C4-2B (cell line): ENCODE measurements at regions not wholly inside any gene's neighbourhood (a gene's known extent, or its start where the extent isn't known, plus 50 kb on each side); places are given as distances from the start of the nearest gene placed in this dataset.

ENCODE experiments used
- H3K27ac ChIP-seq: fragments of 450-650 bp; 2 replicates; pipeline ENCODE4 v1.5.1; 2017
- ZFX ChIP-seq: fragments of 450-650 bp; IDR thresholded peaks from 2 replicates; pipeline ENCODE4 v1.6.1; 2017
- TF ChIP-seq, protein P1 (sequence below): fragments of 450-650 bp; conservative IDR thresholded peaks from 2 replicates; pipeline ENCODE4 v1.5.1; 2017; ENCODE audit warnings: mild to moderate bottlenecking

DNA sequence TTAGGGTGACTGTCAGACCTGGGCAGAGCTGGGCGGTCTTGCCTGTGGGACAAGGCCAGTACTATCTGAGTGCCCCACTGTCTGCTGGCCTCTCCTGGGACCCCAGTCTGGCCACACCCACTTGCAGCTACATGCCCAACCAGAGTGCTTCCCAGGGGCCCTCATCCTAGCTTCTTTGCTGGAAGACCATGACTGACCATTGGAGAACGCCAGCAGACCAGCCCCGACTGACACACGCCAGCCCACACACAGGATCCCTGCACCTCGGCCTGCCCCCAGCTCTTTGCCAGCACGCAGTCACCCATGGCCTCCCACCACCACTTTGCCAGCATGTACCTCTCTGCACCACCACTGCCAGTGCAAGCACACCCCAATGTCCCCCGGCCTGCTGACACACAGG, 585.7 kb downstream of the ZNF674 start:
- TF ChIP-seq, protein P1, sequence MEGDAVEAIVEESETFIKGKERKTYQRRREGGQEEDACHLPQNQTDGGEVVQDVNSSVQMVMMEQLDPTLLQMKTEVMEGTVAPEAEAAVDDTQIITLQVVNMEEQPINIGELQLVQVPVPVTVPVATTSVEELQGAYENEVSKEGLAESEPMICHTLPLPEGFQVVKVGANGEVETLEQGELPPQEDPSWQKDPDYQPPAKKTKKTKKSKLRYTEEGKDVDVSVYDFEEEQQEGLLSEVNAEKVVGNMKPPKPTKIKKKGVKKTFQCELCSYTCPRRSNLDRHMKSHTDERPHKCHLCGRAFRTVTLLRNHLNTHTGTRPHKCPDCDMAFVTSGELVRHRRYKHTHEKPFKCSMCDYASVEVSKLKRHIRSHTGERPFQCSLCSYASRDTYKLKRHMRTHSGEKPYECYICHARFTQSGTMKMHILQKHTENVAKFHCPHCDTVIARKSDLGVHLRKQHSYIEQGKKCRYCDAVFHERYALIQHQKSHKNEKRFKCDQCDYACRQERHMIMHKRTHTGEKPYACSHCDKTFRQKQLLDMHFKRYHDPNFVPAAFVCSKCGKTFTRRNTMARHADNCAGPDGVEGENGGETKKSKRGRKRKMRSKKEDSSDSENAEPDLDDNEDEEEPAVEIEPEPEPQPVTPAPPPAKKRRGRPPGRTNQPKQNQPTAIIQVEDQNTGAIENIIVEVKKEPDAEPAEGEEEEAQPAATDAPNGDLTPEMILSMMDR = no peak
- TF ChIP-seq ZFX = no peak
- no peak overlapping the region for H3K27ac ChIP-seq

DNA sequence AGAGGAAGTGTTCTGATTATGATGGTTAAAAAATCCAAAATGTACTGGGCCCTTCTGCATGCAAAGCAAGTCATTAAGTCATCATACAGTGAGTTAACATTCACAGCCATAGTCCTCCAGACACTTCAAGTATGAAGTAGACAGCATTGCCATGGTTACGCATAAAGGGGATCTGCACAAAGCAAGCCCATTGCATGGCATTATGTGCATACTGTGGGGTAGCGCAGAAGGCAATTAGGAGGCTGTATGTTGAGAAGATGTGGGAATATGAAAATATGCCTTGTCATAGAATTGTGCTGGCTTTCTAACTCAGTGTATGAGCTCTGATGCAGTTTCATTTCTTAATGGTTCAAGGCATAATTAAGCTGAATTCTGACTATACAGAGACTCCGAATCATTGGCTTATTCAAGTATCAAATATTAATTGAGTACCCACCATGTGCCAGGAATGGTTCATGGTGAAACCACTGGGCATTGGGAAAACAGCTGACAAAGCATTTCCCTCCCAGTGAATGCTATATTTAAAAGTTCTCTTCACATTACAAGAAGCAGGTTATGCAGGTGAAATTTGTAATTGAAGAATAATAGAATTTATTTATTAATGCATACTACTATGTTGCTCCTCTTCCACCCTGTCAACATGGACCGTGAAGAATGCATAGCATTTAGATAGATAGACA, 588.9 kb downstream of the ZNF674 start:
- no peak overlapping the region for H3K27ac ChIP-seq
- no peak for TF ChIP-seq ZFX
- TF ChIP-seq, protein P1 = no peak

DNA sequence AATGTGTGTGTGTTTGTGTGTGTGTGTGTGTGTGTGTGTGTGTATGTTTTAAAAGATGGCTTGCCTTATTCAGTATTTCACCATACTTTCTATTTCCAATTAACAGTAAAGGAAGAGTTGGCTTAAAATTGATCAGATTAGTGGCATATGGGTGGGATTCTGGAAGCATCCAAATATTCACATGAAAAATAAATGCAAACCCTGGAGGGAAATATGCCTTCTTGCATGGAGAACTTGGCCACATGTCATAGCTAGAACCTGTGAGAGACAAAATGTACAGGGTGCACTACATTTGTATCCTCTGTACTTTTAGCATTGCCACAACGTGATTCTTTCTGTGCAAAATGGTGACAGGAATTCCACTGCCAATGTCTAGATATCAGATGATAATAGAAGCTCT, 589.6 kb downstream of the ZNF674 start:
- TF ChIP-seq, protein P1 = no peak
- TF ChIP-seq ZFX = no peak
- no peak overlapping the region for H3K27ac ChIP-seq

DNA sequence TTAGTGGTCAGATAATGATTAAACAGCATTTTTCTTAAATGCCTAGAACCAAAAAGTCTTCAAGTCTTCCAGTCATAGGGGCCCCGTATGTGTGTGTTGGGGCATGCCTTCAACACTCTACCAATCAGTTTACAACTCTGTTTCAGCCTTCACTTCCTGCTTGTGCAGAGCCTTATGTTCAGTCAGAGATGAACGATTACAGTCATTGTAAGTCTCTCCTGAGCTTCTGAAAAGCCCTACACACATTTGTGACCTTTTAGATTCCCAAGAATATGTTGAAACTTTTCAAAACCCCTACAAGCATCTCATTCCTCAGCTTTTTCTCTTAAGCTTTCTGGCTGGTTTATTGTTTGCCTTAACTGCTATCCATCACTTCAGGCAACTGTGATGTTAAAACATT, 591.2 kb downstream of the ZNF674 start:
- H3K27ac ChIP-seq = no peak overlapping the region
- TF ChIP-seq, protein P1 = no peak
- no peak for TF ChIP-seq ZFX

DNA sequence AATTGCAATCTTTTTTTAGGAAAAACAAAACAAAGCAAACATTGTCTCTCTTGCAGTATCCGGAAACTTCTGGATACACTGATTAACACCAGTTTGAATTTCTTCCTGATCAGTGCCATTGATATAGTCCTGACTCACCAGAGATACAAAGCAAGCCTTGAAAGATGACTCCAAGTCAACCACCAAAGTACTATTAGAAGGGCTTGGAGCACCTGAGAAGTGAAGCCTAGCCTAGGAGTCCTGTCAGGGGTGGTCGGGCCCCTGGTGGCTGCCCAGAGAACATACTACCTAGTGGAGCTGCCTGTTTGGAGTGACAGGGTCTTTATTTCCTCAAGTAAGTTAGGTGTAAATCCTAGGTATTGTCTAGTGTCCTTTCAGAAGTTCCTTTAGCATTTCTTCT, 593.2 kb downstream of the ZNF674 start:
- no peak for TF ChIP-seq ZFX
- TF ChIP-seq, protein P1 = no peak
- H3K27ac ChIP-seq = no peak overlapping the region

DNA sequence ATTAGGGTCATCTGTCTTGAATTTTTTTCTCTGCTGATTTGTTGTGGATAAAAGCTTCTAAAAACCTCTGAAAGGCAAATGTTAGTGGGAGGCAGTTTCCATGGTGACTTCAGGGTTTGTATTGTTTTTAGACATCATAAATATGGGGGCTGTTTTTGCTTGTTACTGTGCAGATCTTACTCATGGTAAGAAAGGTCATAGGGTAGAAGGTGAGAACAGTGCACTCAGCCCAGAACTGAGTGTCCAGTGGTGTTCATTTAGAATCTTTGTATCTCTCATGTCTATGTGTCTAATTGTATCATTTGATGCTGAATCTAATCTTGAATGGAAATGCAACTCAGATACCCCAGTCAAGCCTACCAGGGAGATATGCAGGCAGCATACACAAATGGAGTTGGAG, 609.8 kb downstream of the ZNF674 start:
- H3K27ac ChIP-seq = no peak overlapping the region
- TF ChIP-seq ZFX = no peak
- TF ChIP-seq, protein P1 = no peak

DNA sequence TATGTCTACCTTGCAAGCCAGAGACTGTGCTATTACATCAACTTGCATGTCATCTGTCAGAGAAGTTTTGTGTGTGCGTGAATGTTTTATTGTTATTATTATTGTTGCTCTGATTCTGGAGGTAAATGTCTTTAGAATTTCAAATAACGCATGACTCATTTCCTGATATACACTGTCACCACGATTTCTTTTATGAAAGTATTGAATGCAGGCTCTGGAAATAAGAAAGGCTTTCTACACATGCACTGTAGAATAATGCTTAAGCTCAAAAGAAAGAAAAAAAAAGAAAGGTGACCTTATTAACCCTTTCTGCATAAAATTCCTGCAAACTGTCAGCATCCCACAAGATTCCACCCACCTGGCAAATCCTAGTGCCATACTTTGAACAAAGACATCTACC, 632.9 kb downstream of the ZNF674 start:
- no peak overlapping the region for H3K27ac ChIP-seq
- TF ChIP-seq ZFX = no peak
- TF ChIP-seq, protein P1 = no peak
